ENCODE measurements at regions not wholly inside any gene's neighbourhood (a gene's known extent, or its start where the extent isn't known, plus 50 kb on each side); places are given as distances from the start of the nearest gene placed in this dataset.

DNA sequence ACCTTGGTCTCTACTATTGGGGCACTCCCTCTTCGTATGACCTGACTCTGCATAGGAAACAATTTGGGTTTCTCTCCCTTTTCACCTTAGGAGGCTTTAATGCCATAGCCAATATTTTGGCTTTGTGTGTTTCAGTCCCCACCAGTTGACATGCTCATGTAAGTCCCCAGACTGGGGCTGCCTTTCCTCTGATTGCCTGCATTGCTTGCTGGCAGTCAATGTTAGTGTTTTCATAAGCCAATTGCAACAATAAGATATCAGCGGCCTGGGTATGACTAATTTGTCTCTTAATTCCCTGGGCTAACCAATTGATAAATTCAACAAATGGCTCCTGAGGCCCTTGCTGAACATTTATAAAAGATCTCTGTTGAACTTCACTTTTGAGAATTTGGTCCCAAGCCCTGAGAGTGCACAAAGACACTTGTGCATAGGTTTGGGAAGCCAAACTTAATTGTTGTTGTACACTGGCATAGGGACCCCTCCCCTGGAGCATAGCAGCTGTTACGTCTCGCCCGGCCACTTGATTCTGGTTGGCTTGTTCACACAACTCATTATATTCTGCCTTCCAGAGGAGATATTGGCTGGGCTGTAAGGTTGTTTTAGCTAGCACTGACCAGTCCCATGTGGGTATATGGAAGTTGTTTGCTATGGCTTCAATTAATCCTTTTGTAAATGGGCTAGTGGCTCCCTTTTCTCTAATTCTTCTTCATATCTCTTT lies 206.2 kb downstream of the PABPC4L start:
- no peak for TF ChIP-seq ZNF384 (IDR thresholded peaks at IDR 0.05)
- no peak for TF ChIP-seq FOXK2 (IDR thresholded peaks at IDR 0.05)
- TF ChIP-seq FOXM1 (IDR thresholded peaks at IDR 0.05; ENCODE audit: borderline replicate concordance) = no peak
- no peak for TF ChIP-seq BHLHE40 (IDR thresholded peaks at IDR 0.05; ENCODE audit: borderline replicate concordance)
- TF ChIP-seq FOXA1 (IDR thresholded peaks at IDR 0.05) = no peak
- no peak for TF ChIP-seq ARNT (IDR thresholded peaks at IDR 0.05)
- TF ChIP-seq SUZ12 (IDR thresholded peaks at IDR 0.05) = no peak
- no peak for TF ChIP-seq TARDBP (IDR thresholded peaks at IDR 0.05)

Data from HEK293T (cell line).